B cell (primary cell): ENCODE measurements at regions not wholly inside any gene's neighbourhood (a gene's known extent, or its start where the extent isn't known, plus 50 kb on each side); places are given as distances from the start of the nearest gene placed in this dataset.

ENCODE experiments used
- ATAC-seq: fragments of 200-7000 bp; cut with Tn5 transposase; one replicate; pipeline ENCODE4 v1.10.0; 2021; ENCODE audit warnings: low read depth, mild to moderate bottlenecking, moderate number of reproducible peaks, moderate library complexity
- CTCF ChIA-PET: fragments of 350-600 bp; sonication (Branson Sonifier 250); formaldehyde crosslinking; loops from one replicate; lab custom pipeline; 2021; ENCODE audit warnings: antibody characterized with exemption, inconsistent platforms; lab: Charles Lee
- POLR2A ChIA-PET: fragments of 350-600 bp; sonication (Branson Sonifier 250); formaldehyde crosslinking; loops from one replicate; lab custom pipeline; 2021; ENCODE audit warnings: antibody characterized with exemption; lab: Charles Lee
- DNase-seq: peaks from one replicate; pipeline ENCODE4 v3.0.0; 2013
- H2AFZ ChIP-seq: 2 replicates; pipeline ENCODE4 v1.6.1; 2012; ENCODE audit warnings: mild to moderate bottlenecking, low read depth, low read length; ENCODE audit not compliant: insufficient read depth, poor library complexity, severe bottlenecking
- H3K27ac ChIP-seq, 2 donors: 1 replicate in 1 of 2; 2 replicates in 1 of 2; pipeline ENCODE4 v1.5.1; 2012 to 2013; ENCODE audit warnings: low read length in 2 of 2, mild to moderate bottlenecking in 2 of 2, moderate library complexity in 1 of 2
- H3K27me3 ChIP-seq, 4 experiments: fragments of 200-600 bp in 1 of 4; sonication (generic) in 1 of 4; replicated peaks in 1 of 4; 1 replicate in 2 of 4; 2 replicates in 2 of 4; pipeline versions ENCODE4 v1.6.1 to v1.7.0; 2013 to 2016; ENCODE audit warnings: low read length in 3 of 4, mild to moderate bottlenecking in 2 of 4, mixed read lengths in 1 of 4, moderate library complexity in 1 of 4; ENCODE audit not compliant: insufficient read depth in 4 of 4, control insufficient read depth in 3 of 4; ENCODE audit errors: control extremely low read depth in 1 of 4
- H3K36me3 ChIP-seq, 2 experiments: replicated peaks in 1 of 2; 1 replicate in 1 of 2; 2 replicates in 1 of 2; pipeline versions ENCODE4 v1.6.1 to v1.7.1; 2013; ENCODE audit warnings: low read length in 1 of 2; ENCODE audit not compliant: insufficient read depth in 2 of 2, control insufficient read depth in 1 of 2; ENCODE audit errors: control extremely low read depth in 1 of 2, extremely low read depth in 1 of 2
- H3K4me1 ChIP-seq, 2 donors: fragments of 200-600 bp in 1 of 2; sonication (generic) in 1 of 2; 1 replicate in 1 of 2; 2 replicates in 1 of 2; pipeline versions ENCODE4 v1.5.1 to v1.6.1; 2013 to 2017; ENCODE audit warnings: low read length in 2 of 2; ENCODE audit not compliant: control insufficient read depth in 2 of 2, insufficient read depth in 2 of 2
- H3K4me2 ChIP-seq: replicated peaks from 2 replicates; pipeline ENCODE3; 2012; ENCODE audit warnings: mild to moderate bottlenecking, low read depth, low read length; ENCODE audit not compliant: poor library complexity, severe bottlenecking
- H3K4me3 ChIP-seq, 5 experiments: fragments of 200-600 bp in 1 of 5; sonication (generic) in 1 of 5; 1 replicate in 3 of 5; 2 replicates in 2 of 5; pipeline versions ENCODE4 v1.5.1 to v1.7.0; 2011 to 2016; ENCODE audit warnings: low read length in 4 of 5, mild to moderate bottlenecking in 4 of 5, low read depth in 2 of 5, control low read depth in 1 of 5, moderate library complexity in 1 of 5; ENCODE audit not compliant: insufficient read depth in 1 of 5; ENCODE audit errors: control extremely low read depth in 1 of 5, extremely low read depth in 1 of 5
- H3K79me2 ChIP-seq: fragments of 200-600 bp; sonication (generic); one replicate; pipeline ENCODE4 v1.6.0; 2016; ENCODE audit warnings: low read length; ENCODE audit not compliant: control insufficient read depth, insufficient read depth
- H3K9ac ChIP-seq: fragments of 200-600 bp; sonication (generic); 2 replicates; pipeline ENCODE4 v1.6.1; 2017; ENCODE audit warnings: mild to moderate bottlenecking, low read length, moderate library complexity
- H3K9me3 ChIP-seq, 3 donors: one replicate each; pipeline versions ENCODE4 v1.6.1 to v1.7.1; 2013; ENCODE audit warnings: low read length in 2 of 3; ENCODE audit not compliant: control insufficient read depth in 2 of 3, insufficient read depth in 1 of 3; ENCODE audit errors: control extremely low read depth in 1 of 3
- H4K20me1 ChIP-seq: 2 replicates; pipeline ENCODE4 v1.6.0; 2012; ENCODE audit warnings: mild to moderate bottlenecking, low read length; ENCODE audit not compliant: insufficient read depth, control insufficient read depth, poor library complexity, severe bottlenecking
- H3K27ac Mint-ChIP-seq: one replicate; pipeline ENCODE4 v1.8.0; 2021; ENCODE audit warnings: mixed read lengths
- H3K27me3 Mint-ChIP-seq: one replicate; pipeline ENCODE4 v1.8.0; 2021; ENCODE audit warnings: mixed read lengths
- H3K4me1 Mint-ChIP-seq: one replicate; pipeline ENCODE4 v1.8.0; 2021; ENCODE audit warnings: mixed read lengths
- H3K4me3 Mint-ChIP-seq: one replicate; pipeline ENCODE4 v1.8.0; 2021; ENCODE audit warnings: mixed read lengths
- H3K9me3 Mint-ChIP-seq: one replicate; pipeline ENCODE4 v1.8.0; 2022; ENCODE audit warnings: mixed read lengths; ENCODE audit not compliant: insufficient read depth
- CTCF ChIP-seq: fragments of 200-600 bp; IDR thresholded peaks from one replicate; pipeline ENCODE4 v1.8.0; 2022; ENCODE audit warnings: antibody characterized with exemption, mild to moderate bottlenecking
- EZH2 ChIP-seq: IDR thresholded peaks from 2 replicates; pipeline ENCODE4 v1.6.1; 2012; ENCODE audit warnings: borderline replicate concordance, low read depth, mild to moderate bottlenecking, moderate library complexity, low read length; ENCODE audit not compliant: insufficient read depth, poor library complexity, severe bottlenecking
- WGBS: methylation state at CpG from one replicate; pipeline ENCODE4 v1.1.5; 2013; ENCODE audit warnings: missing lambda C conversion rate; ENCODE audit not compliant: insufficient coverage; 5-methylcytosine and 5-hydroxymethylcytosine counted together
- intact Hi-C: fragments of 100-400 bp; cut with micrococcal nuclease; formaldehyde crosslinking; loops from one replicate; pipeline ENCODE4 v1.10.0; 2022

GRCh38 chr4:14783011-14783877, 219.0 kb upstream of the CPEB2 start:
- Mint-ChIP-seq H3K27ac (no peak overlapping the region), H3K27me3 (no peaks in the 10 kb centered on the region), H3K4me3 (no peak overlapping the region), H3K9me3 (no peaks in the 10 kb centered on the region), H3K4me1 (no peaks in the 10 kb centered on the region)
- Histone ChIP-seq H3K9ac (no peak overlapping the region), H3K36me3 (no peaks in the 10 kb centered on the region), H3K9me3 (peaks cover 0 to 8% (median 4%) of the 10 kb centered on the region in 3 donors), H3K27ac (no peak overlapping the region), H3K4me3 (no peak overlapping the region), H3K27me3 (no peaks in the 10 kb centered on the region), H2AFZ (no peak overlapping the region), H3K4me2 (no peak overlapping the region), H3K79me2 (no peaks in the 10 kb centered on the region), H4K20me1 (no peaks in the 10 kb centered on the region), H3K4me1 (no peaks in the 10 kb centered on the region)
- ChIA-PET POLR2A (no interaction called here), CTCF (no interaction called here)
- no peak for TF ChIP-seq EZH2
- no peak for TF ChIP-seq CTCF
- intact Hi-C loops, result no loop called here
- WGBS, result 100% methylated on average over 1 of the region's 5 CpGs
- ATAC-seq, result no peak
- DNase-seq, result no peak

GRCh38 chr4:14787221-14787620, 215.1 kb upstream of the CPEB2 start:
- no peak for DNase-seq
- intact Hi-C loops, result no loop called here
- ChIA-PET CTCF (interaction anchor here (2.8 kb wide), 1 partner anchor 1132 kb away, joined by 36 read pairs; no protein-coding TSS in a partner anchor), POLR2A (no interaction called here)
- peaks cover 5 to 8% (median 6%) of the 10 kb centered on the region in 3 donors for H3K9me3 ChIP-seq
- Mint-ChIP-seq H3K9me3 (no peaks in the 10 kb centered on the region), H3K4me3 (no peak overlapping the region), H3K27ac (no peak overlapping the region), H3K4me1 (no peaks in the 10 kb centered on the region), H3K27me3 (peaks cover 11% of the 10 kb centered on the region)
- H3K27me3 ChIP-seq, result peaks cover 0 to 3% (median 0%) of the 10 kb centered on the region in 4 experiments
- H3K4me3 ChIP-seq, result no peak overlapping the region
- H3K4me1 ChIP-seq, result no peaks in the 10 kb centered on the region
- no peaks in the 10 kb centered on the region for H3K36me3 ChIP-seq
- H3K27ac ChIP-seq, result no peak overlapping the region
- no peak overlapping the region for H3K4me2 ChIP-seq
- no peak for ATAC-seq
- no peak overlapping the region for H3K9ac ChIP-seq
- no peaks in the 10 kb centered on the region for H4K20me1 ChIP-seq
- TF ChIP-seq EZH2, result no peak
- no peak for TF ChIP-seq CTCF
- WGBS, result 73% methylated on average over 4 of the region's 4 CpGs
- H2AFZ ChIP-seq, result no peak overlapping the region
- no peaks in the 10 kb centered on the region for H3K79me2 ChIP-seq
